ENCODE measurements at regions not wholly inside any gene's neighbourhood (a gene's known extent, or its start where the extent isn't known, plus 50 kb on each side); places are given as distances from the start of the nearest gene placed in this dataset.
A peak's percentile ranks its signal among the peaks of the same experiment; 100 is the strongest.

DNA sequence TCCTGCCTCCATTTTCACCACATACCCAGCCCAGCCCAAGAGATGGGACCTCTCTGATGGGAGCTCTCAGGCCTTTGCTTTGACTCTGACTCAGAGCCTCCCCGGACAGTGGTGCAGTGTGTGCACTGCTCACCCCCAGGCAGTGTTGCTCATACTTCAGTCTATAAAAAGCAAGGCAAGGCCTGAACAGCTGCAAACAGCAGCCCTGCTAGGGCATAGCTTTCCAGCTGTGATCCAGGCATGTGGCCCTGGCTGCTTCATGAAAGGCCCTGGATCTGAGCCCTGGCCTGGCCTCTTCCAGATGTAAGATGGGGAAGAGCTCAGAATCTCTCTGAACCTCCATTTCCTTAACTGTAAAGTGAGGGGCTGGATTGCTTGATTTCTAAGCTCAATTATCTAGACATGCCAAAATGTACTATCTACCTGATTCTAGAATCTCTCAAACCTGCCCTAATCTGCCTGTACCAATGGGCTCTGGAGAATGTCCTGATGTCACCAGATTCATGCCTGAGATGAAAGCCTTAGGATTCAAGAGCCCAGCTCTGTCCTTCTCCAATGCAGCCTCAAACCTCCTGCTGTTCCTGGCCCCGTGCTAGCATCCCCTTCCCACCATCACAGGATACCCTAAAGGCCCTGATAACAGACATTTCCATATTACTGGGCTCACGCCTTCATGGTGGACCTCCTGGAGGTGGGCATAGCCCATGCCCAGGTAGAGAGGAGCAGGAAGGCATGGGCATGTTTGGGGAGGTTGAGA is 206.9 kb downstream of the ARL4C start:
- no peaks in the 10 kb centered on the region for H3K27me3 ChIP-seq (ENCODE audit: control insufficient read depth in 3 of 3, insufficient read depth in 3 of 3, low read length in 3 of 3)
- H3K36me3 ChIP-seq (ENCODE audit: control insufficient read depth in 3 of 3, insufficient read depth in 2 of 3, low read depth in 1 of 3, low read length in 3 of 3) = no peaks in the 10 kb centered on the region
- FAIRE-seq (no peak), DNase-seq (peak in 1 of 2 donors; percentile 17)
- peaks cover 0 to 12% (median 7%) of the 10 kb centered on the region in 3 donors for H3K4me1 ChIP-seq (ENCODE audit: control insufficient read depth in 3 of 3, insufficient read depth in 2 of 3, low read depth in 1 of 3, low read length in 2 of 3)
- H3K4me3 ChIP-seq (ENCODE audit: low read depth in 1 of 3, low read length in 3 of 3) = no peak overlapping the region
- no peaks in the 10 kb centered on the region for H3K9me3 ChIP-seq (ENCODE audit: control insufficient read depth in 2 of 2, insufficient read depth in 1 of 2, low read depth in 1 of 2, low read length in 1 of 2)
- H3K27ac ChIP-seq (ENCODE audit: low read depth in 1 of 3, low read length in 2 of 3) = peak overlapping the region in 2 of 3 donors; percentile 73 to 93
- WGBS, 3 donors = 74 to 91% (median 76%) methylated on average over 3 of the region's 3 CpGs

DNA sequence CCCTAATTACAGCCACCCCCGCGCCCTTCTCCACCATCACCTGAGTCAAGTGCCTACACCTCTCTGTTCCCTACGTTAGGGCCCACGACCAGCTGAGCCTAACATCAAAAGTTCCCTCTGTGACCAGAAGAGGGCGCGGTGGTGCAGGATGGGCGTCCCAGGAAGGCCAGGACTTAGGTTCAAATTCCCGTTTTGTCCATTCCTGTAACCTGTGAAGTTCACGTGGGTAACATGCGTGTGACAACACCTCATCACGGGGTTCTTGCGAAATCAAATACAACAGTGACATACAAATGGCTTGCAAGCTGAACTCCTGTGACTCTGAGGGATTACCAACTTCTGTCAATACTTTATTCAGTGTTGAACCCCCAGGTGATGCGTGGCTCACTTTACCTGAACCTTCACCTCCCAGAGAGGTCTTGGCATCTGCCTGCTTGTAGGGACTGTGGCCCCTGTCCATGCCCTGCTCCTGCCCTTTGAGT is 207.9 kb downstream of the ARL4C start:
- Histone ChIP-seq H3K4me1 (ENCODE audit: control insufficient read depth in 3 of 3, insufficient read depth in 2 of 3, low read depth in 1 of 3, low read length in 2 of 3) (peaks cover 0 to 12% (median 7%) of the 10 kb centered on the region in 3 donors), H3K36me3 (ENCODE audit: control insufficient read depth in 3 of 3, insufficient read depth in 2 of 3, low read depth in 1 of 3, low read length in 3 of 3) (no peaks in the 10 kb centered on the region), H3K4me3 (ENCODE audit: low read depth in 1 of 3, low read length in 3 of 3) (no peak overlapping the region), H3K27ac (ENCODE audit: low read depth in 1 of 3, low read length in 2 of 3) (peak overlapping the region; percentile 4 to 93 (median 38)), H3K9me3 (ENCODE audit: control insufficient read depth in 2 of 2, insufficient read depth in 1 of 2, low read depth in 1 of 2, low read length in 1 of 2) (no peaks in the 10 kb centered on the region), H3K27me3 (ENCODE audit: control insufficient read depth in 3 of 3, insufficient read depth in 3 of 3, low read length in 3 of 3) (no peaks in the 10 kb centered on the region)
- DNase-seq (peak; percentile 67 to 84), FAIRE-seq (no peak)
- 26 to 37% (median 33%) methylated on average over 13 of the region's 13 CpGs for WGBS, 3 donors

DNA sequence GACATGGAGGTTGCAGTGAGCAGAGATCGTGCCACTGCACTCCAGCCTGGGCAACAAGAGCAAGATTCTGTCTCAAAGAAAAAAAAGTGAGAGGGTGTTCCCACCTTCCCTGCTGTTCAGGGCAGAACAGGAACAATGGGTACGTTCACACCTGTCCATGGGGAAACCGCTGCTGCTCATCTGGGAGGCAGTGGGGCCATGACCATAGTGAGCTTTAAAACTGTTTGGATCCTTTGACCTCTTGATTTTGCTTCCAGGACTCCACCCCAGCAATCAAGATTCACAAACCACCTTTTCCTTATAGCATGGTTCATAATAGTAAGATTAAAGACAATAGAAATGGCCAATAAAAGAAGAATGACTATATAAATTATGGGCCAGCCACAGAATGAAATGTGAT is 209.2 kb downstream of the ARL4C start:
- no peaks in the 10 kb centered on the region for H3K27me3 ChIP-seq (ENCODE audit: control insufficient read depth in 3 of 3, insufficient read depth in 3 of 3, low read length in 3 of 3)
- no peaks in the 10 kb centered on the region for H3K9me3 ChIP-seq (ENCODE audit: control insufficient read depth in 2 of 2, insufficient read depth in 1 of 2, low read depth in 1 of 2, low read length in 1 of 2)
- FAIRE-seq = no peak
- DNase-seq = no peak
- H3K4me1 ChIP-seq (ENCODE audit: control insufficient read depth in 3 of 3, insufficient read depth in 2 of 3, low read depth in 1 of 3, low read length in 2 of 3) = peaks cover 0 to 12% (median 7%) of the 10 kb centered on the region in 3 donors
- H3K36me3 ChIP-seq (ENCODE audit: control insufficient read depth in 3 of 3, insufficient read depth in 2 of 3, low read depth in 1 of 3, low read length in 3 of 3) = no peaks in the 10 kb centered on the region
- H3K4me3 ChIP-seq (ENCODE audit: low read depth in 1 of 3, low read length in 3 of 3) = no peak overlapping the region
- 83 to 98% (median 95%) methylated on average over 3 of the region's 3 CpGs for WGBS, 3 donors
- no peak overlapping the region for H3K27ac ChIP-seq (ENCODE audit: low read depth in 1 of 3, low read length in 2 of 3)

DNA sequence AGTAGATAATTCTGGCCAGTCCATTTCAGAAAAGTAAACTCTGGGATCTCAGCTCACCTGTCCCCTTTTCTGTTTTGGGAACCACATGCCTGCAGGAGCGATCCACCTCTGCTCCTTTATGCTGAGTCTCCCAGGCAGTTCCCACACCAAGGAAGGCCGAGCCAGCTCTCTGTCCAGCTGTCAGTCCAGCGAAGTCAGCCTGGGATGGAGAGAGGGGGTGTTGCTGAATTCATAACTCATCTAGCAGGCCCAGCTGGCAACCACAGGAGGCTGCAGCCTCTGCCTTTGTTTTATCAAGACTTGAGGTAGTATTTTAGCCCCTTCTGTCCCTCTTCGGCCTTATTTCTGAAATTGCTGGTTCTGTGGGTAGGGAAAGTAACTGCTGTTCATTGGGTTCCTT is 209.9 kb downstream of the ARL4C start:
- no peak overlapping the region for H3K27ac ChIP-seq (ENCODE audit: low read depth in 1 of 3, low read length in 2 of 3)
- WGBS, 3 donors = 86 to 93% (median 93%) methylated on average over 4 of the region's 4 CpGs
- FAIRE-seq (no peak), DNase-seq (no peak)
- H3K27me3 ChIP-seq (ENCODE audit: control insufficient read depth in 3 of 3, insufficient read depth in 3 of 3, low read length in 3 of 3) = no peaks in the 10 kb centered on the region
- no peaks in the 10 kb centered on the region for H3K36me3 ChIP-seq (ENCODE audit: control insufficient read depth in 3 of 3, insufficient read depth in 2 of 3, low read depth in 1 of 3, low read length in 3 of 3)
- no peaks in the 10 kb centered on the region for H3K9me3 ChIP-seq (ENCODE audit: control insufficient read depth in 2 of 2, insufficient read depth in 1 of 2, low read depth in 1 of 2, low read length in 1 of 2)
- H3K4me3 ChIP-seq (ENCODE audit: low read depth in 1 of 3, low read length in 3 of 3) = no peak overlapping the region
- peaks cover 0 to 9% (median 7%) of the 10 kb centered on the region in 3 donors for H3K4me1 ChIP-seq (ENCODE audit: control insufficient read depth in 3 of 3, insufficient read depth in 2 of 3, low read depth in 1 of 3, low read length in 2 of 3)

DNA sequence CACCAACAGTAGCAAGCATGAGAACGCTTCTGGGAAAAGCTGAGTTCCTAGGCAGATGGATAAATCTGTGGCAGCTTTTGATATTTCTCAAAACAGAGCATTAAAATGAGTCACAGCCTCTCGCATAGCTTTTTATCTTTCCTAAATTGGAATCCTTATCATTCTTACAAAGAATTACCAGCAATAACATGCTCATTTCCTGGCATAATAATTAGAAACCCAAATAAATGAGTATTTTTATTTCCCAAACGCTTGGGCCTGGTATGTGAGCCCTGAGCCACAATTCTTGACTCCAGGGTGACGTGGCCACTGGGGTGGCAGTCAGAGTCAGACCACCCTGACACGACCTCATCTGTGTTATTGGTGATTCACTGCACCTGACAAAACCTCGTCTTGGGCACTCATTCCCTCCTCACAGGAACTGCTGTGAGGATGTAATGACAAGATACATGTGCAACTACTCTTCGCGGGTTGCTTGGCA is 210.7 kb downstream of the ARL4C start:
- FAIRE-seq = no peak
- Histone ChIP-seq H3K4me1 (ENCODE audit: control insufficient read depth in 3 of 3, insufficient read depth in 2 of 3, low read depth in 1 of 3, low read length in 2 of 3) (peaks cover 0 to 4% (median 4%) of the 10 kb centered on the region in 3 donors), H3K36me3 (ENCODE audit: control insufficient read depth in 3 of 3, insufficient read depth in 2 of 3, low read depth in 1 of 3, low read length in 3 of 3) (no peaks in the 10 kb centered on the region), H3K4me3 (ENCODE audit: low read depth in 1 of 3, low read length in 3 of 3) (no peak overlapping the region), H3K27me3 (ENCODE audit: control insufficient read depth in 3 of 3, insufficient read depth in 3 of 3, low read length in 3 of 3) (no peaks in the 10 kb centered on the region), H3K27ac (ENCODE audit: low read depth in 1 of 3, low read length in 2 of 3) (no peak overlapping the region), H3K9me3 (ENCODE audit: control insufficient read depth in 2 of 2, insufficient read depth in 1 of 2, low read depth in 1 of 2, low read length in 1 of 2) (no peaks in the 10 kb centered on the region)
- DNase-seq = no peak
- WGBS, 3 donors = 41 to 62% (median 55%) methylated on average over 8 of the region's 8 CpGs

DNA sequence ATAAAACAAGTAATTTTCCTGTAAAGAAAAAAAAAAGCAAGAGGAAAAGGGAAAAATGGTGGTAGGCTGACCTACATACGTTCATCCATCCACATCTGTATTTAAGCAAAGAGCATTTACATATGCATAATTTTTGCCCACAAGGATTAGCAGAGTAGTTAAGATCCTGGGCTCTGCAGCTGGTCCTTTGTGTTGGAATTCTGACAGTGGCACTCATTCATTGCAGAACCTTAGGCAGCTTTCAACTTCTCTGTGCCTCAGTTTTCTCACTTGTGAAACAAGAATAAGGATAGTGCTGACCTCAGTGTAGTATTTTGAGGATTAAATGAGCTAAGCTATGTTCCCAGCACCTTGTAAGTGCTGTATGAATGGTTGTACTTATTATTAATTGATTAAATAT is 211.3 kb downstream of the ARL4C start:
- Histone ChIP-seq H3K36me3 (ENCODE audit: control insufficient read depth in 3 of 3, insufficient read depth in 2 of 3, low read depth in 1 of 3, low read length in 3 of 3) (no peaks in the 10 kb centered on the region), H3K27me3 (ENCODE audit: control insufficient read depth in 3 of 3, insufficient read depth in 3 of 3, low read length in 3 of 3) (no peaks in the 10 kb centered on the region), H3K9me3 (ENCODE audit: control insufficient read depth in 2 of 2, insufficient read depth in 1 of 2, low read depth in 1 of 2, low read length in 1 of 2) (no peaks in the 10 kb centered on the region), H3K27ac (ENCODE audit: low read depth in 1 of 3, low read length in 2 of 3) (no peak overlapping the region), H3K4me3 (ENCODE audit: low read depth in 1 of 3, low read length in 3 of 3) (no peak overlapping the region), H3K4me1 (ENCODE audit: control insufficient read depth in 3 of 3, insufficient read depth in 2 of 3, low read depth in 1 of 3, low read length in 2 of 3) (peaks cover 0 to 4% (median 0%) of the 10 kb centered on the region in 3 donors)
- 87 to 100% (median 90%) methylated on average over 1 of the region's 1 CpG for WGBS, 3 donors
- no peak for FAIRE-seq
- no peak for DNase-seq

GRCh38 chr2:234279637-234280036 is 217.2 kb downstream of the ARL4C start:
- DNase-seq (no peak), FAIRE-seq (no peak)
- H3K36me3 ChIP-seq (ENCODE audit: control insufficient read depth in 3 of 3, insufficient read depth in 2 of 3, low read depth in 1 of 3, low read length in 3 of 3) = no peaks in the 10 kb centered on the region
- WGBS, 3 donors = 90 to 96% (median 92%) methylated on average over 3 of the region's 3 CpGs
- H3K27me3 ChIP-seq (ENCODE audit: control insufficient read depth in 3 of 3, insufficient read depth in 3 of 3, low read length in 3 of 3) = no peaks in the 10 kb centered on the region
- H3K27ac ChIP-seq (ENCODE audit: low read depth in 1 of 3, low read length in 2 of 3) = no peak overlapping the region
- no peaks in the 10 kb centered on the region for H3K4me1 ChIP-seq (ENCODE audit: control insufficient read depth in 3 of 3, insufficient read depth in 2 of 3, low read depth in 1 of 3, low read length in 2 of 3)
- H3K4me3 ChIP-seq (ENCODE audit: low read depth in 1 of 3, low read length in 3 of 3) = no peak overlapping the region
- peaks cover 0 to 3% of the 10 kb centered on the region in 2 donors for H3K9me3 ChIP-seq (ENCODE audit: control insufficient read depth in 2 of 2, insufficient read depth in 1 of 2, low read depth in 1 of 2, low read length in 1 of 2)

GRCh38 chr2:234278556-234279255 is 218.2 kb downstream of the ARL4C start:
- peaks cover 0 to 3% of the 10 kb centered on the region in 2 donors for H3K9me3 ChIP-seq (ENCODE audit: control insufficient read depth in 2 of 2, insufficient read depth in 1 of 2, low read depth in 1 of 2, low read length in 1 of 2)
- no peaks in the 10 kb centered on the region for H3K4me1 ChIP-seq (ENCODE audit: control insufficient read depth in 3 of 3, insufficient read depth in 2 of 3, low read depth in 1 of 3, low read length in 2 of 3)
- H3K27ac ChIP-seq (ENCODE audit: low read depth in 1 of 3, low read length in 2 of 3) = peak overlapping the region in 1 of 3 donors; percentile 41
- DNase-seq = peak in 1 of 2 donors; percentile 54
- no peak overlapping the region for H3K4me3 ChIP-seq (ENCODE audit: low read depth in 1 of 3, low read length in 3 of 3)
- WGBS, 3 donors = 63 to 73% (median 67%) methylated on average over 7 of the region's 7 CpGs
- no peak for FAIRE-seq
- H3K36me3 ChIP-seq (ENCODE audit: control insufficient read depth in 3 of 3, insufficient read depth in 2 of 3, low read depth in 1 of 3, low read length in 3 of 3) = no peaks in the 10 kb centered on the region
- no peaks in the 10 kb centered on the region for H3K27me3 ChIP-seq (ENCODE audit: control insufficient read depth in 3 of 3, insufficient read depth in 3 of 3, low read length in 3 of 3)
